ENCODE measurements at regions not wholly inside any gene's neighbourhood (a gene's known extent, or its start where the extent isn't known, plus 50 kb on each side); places are given as distances from the start of the nearest gene placed in this dataset.

DNA sequence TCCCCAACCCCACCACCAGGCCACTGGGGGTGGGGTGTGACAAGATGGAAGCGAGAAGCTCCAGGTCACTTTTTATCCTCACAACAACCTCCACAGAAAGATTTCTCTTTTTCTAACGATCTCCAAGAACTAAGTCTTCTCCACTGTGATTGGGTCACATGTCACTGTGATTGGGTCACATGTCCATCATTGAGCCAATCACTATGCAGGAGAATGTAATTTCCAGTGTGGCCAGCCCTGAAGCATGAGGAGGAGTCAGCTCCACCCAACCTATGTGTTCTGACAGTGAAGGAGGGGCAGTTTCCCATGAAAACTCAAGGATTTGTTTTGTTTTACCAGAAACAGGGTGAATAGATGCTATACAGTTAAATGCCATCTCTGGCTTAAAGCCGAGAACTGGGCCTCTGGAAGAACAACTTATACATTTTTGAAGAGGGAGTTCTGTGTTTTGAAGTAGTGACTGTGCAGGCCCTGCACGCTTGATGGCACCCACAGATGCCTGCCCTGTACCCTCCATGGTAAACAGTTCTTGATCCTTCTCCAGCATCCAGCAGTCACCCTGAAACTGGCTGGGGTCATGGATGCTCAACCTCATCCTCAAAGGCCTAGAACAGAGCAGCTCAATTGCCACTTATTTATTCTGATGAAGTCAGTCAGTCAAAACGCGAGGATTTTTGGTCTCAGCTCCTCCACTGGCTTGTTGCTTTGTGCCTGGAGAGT lies 180.4 kb upstream of the BMP4 start:
- Histone ChIP-seq H3K4me3 (no peak overlapping the region), H3K27ac (no peak overlapping the region), H3K36me3 (no peaks in the 10 kb centered on the region), H3K27me3 (no peaks in the 10 kb centered on the region), H3K9me3 (no peaks in the 10 kb centered on the region), H3K4me1 (no peaks in the 10 kb centered on the region)
- TF ChIP-seq, protein P1, sequence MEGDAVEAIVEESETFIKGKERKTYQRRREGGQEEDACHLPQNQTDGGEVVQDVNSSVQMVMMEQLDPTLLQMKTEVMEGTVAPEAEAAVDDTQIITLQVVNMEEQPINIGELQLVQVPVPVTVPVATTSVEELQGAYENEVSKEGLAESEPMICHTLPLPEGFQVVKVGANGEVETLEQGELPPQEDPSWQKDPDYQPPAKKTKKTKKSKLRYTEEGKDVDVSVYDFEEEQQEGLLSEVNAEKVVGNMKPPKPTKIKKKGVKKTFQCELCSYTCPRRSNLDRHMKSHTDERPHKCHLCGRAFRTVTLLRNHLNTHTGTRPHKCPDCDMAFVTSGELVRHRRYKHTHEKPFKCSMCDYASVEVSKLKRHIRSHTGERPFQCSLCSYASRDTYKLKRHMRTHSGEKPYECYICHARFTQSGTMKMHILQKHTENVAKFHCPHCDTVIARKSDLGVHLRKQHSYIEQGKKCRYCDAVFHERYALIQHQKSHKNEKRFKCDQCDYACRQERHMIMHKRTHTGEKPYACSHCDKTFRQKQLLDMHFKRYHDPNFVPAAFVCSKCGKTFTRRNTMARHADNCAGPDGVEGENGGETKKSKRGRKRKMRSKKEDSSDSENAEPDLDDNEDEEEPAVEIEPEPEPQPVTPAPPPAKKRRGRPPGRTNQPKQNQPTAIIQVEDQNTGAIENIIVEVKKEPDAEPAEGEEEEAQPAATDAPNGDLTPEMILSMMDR (IDR thresholded peaks at IDR 0.05) = no peak
- FAIRE-seq = no peak
- WGBS, 2 donors = 69 to 76% methylated on average over 6 of the region's 6 CpGs
- DNase-seq = no peak
- intact Hi-C loops (cut with DNase I) = no loop called here
- no peak for ATAC-seq

DNA sequence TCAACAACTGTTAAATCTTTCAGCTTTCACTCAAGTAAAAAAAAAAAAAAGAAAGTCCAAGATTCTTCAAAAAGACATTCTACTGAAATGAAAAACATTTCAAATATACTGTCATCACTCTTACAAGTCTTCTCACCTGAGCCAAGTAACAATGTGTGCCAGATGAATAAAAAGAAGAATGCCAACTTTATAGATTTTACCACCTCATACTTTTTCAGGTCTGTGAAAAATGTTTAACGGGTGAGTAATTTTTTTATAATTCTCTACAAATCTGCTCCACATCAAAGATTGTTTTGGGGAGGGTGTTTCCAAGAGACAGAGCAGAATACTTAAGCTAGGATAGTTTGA lies 181.0 kb upstream of the BMP4 start:
- H3K4me1 ChIP-seq = no peaks in the 10 kb centered on the region
- no peaks in the 10 kb centered on the region for H3K9me3 ChIP-seq
- TF ChIP-seq, protein P1 (IDR thresholded peaks at IDR 0.05) = no peak
- no peak overlapping the region for H3K27ac ChIP-seq
- no peak for FAIRE-seq
- WGBS, 2 donors = 56 to 58% methylated on average over 1 of the region's 1 CpG
- no peak for ATAC-seq
- no peaks in the 10 kb centered on the region for H3K36me3 ChIP-seq
- H3K27me3 ChIP-seq = no peaks in the 10 kb centered on the region
- no peak for DNase-seq
- H3K4me3 ChIP-seq = no peak overlapping the region
- intact Hi-C loops (cut with DNase I) = no loop called here

DNA sequence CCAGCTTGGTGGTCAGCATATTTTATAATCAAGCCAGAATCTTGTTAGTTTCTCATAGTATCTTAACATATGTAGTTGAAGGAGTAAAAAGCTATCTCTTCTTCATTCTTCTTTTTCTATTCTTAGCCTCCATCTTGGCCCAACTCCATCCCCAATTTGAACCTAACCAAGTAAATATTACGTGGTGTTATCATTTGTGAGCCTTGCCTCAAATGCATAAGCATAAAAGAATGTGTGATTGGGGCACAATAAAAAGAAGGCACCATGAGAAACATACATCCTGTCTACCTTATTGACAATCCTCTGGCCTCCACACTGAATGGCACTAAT lies 181.4 kb upstream of the BMP4 start:
- FAIRE-seq = no peak
- WGBS, 2 donors = 35 to 54% methylated on average over 1 of the region's 1 CpG
- no peak overlapping the region for H3K27ac ChIP-seq
- no peaks in the 10 kb centered on the region for H3K4me1 ChIP-seq
- H3K4me3 ChIP-seq = no peak overlapping the region
- intact Hi-C loops (cut with DNase I) = no loop called here
- no peaks in the 10 kb centered on the region for H3K36me3 ChIP-seq
- no peak for DNase-seq
- no peak for ATAC-seq
- no peaks in the 10 kb centered on the region for H3K9me3 ChIP-seq
- TF ChIP-seq, protein P1 (IDR thresholded peaks at IDR 0.05) = no peak
- H3K27me3 ChIP-seq = no peaks in the 10 kb centered on the region

DNA sequence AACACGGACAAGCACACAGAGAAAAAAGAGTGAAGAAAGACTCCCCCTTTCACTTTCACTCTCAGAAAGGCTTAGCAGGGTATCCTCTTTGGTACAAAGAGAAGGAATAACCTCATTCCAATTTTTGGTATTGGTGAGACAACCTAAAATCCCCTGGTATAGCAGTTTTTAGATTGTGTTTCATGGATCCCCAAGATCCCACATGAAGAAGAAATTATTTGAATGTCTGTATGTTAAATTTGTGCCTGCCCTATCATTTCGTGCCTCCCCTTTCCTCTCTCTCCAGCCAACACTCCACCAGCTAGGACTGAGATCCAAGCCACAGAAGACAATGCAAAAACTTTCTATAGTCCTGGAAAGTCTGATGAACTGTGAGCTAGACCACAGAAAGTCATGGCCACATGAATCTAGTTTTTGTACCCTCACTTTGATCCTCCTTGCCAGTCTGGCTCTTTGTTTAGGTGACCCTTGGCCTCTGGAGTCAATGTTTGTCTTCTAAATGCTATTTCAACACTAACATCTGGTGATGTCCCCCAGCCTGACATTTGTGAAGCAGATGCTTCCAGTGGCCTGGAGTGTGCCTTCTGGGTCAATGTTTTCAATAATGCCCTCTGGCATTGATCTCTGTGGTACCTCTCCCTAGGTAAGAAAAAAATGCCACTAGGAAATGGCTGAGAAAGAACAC lies 181.9 kb upstream of the BMP4 start:
- Histone ChIP-seq H3K9me3 (no peaks in the 10 kb centered on the region), H3K27me3 (no peaks in the 10 kb centered on the region), H3K4me3 (no peak overlapping the region), H3K4me1 (no peaks in the 10 kb centered on the region), H3K27ac (no peak overlapping the region), H3K36me3 (no peaks in the 10 kb centered on the region)
- intact Hi-C loops (cut with DNase I) = no loop called here
- DNase-seq (no peak), ATAC-seq (no peak), FAIRE-seq (no peak)
- WGBS, 2 donors = 56 to 63% methylated on average over 2 of the region's 2 CpGs
- TF ChIP-seq, protein P1 (IDR thresholded peaks at IDR 0.05) = no peak

DNA sequence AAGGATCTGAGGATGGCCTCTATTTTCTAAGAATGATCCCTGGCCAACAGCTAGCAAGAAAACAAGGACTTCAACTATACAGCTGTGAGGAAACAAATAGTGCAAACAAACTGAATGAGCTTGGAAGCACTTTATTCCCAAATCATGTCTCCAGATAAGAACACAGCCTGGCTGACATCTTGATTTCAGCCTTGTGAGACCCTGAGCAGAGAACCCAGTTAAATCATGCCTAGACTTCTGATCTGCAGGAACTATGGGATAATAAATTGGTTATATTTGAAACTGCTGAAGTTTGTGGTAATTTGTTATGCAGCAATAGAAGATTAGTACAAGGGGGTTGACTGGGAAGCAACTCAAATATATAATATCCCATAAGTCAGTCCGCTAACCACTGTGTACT lies 183.9 kb upstream of the BMP4 start:
- DNase-seq (no peak), FAIRE-seq (no peak)

More for the DNA sequence above, 183.9 kb upstream of the BMP4 start:
- TF ChIP-seq, protein P1 (IDR thresholded peaks at IDR 0.05) = no peak
- no peaks in the 10 kb centered on the region for H3K36me3 ChIP-seq
- no peaks in the 10 kb centered on the region for H3K9me3 ChIP-seq
- WGBS, 2 donors = 82 to 83% methylated on average over 1 of the region's 1 CpG
- no peaks in the 10 kb centered on the region for H3K27me3 ChIP-seq
- H3K27ac ChIP-seq = no peak overlapping the region
- intact Hi-C loops (cut with DNase I) = no loop called here
- H3K4me1 ChIP-seq = no peaks in the 10 kb centered on the region
- no peak overlapping the region for H3K4me3 ChIP-seq
- no peak for ATAC-seq
